TTC549 (cell line): ENCODE measurements at regions not wholly inside any gene's neighbourhood (a gene's known extent, or its start where the extent isn't known, plus 50 kb on each side); places are given as distances from the start of the nearest gene placed in this dataset.

ENCODE experiments used
- FAIRE-seq: peaks from 2 replicates; lab custom pipeline; 2012; peaks lifted over from hg19 to GRCh38; lab: Jason Lieb, UNC

- no peak for FAIRE-seq
Observed at GRCh38 chr6:165985806-165986299, 181.8 kb downstream of the TBXT start.

- FAIRE-seq, result no peak
Observed at GRCh38 chr6:165985281-165985805, 182.3 kb downstream of the TBXT start.

GRCh38 chr6:165984729-165985275, 182.8 kb downstream of the TBXT start:
- FAIRE-seq, result no peak

GRCh38 chr6:165983112-165984072, 184.3 kb downstream of the TBXT start:
- no peak for FAIRE-seq

- FAIRE-seq, result no peak
Observed at GRCh38 chr6:165978476-165978875, 189.2 kb downstream of the TBXT start.

- no peak for FAIRE-seq
Observed at GRCh38 chr6:165976684-165977083, 191.0 kb downstream of the TBXT start.

GRCh38 chr6:165974817-165975216, 192.8 kb downstream of the TBXT start:
- FAIRE-seq, result no peak

- FAIRE-seq, result no peak
Observed at GRCh38 chr6:165973473-165973872, 194.2 kb downstream of the TBXT start.

- no peak for FAIRE-seq
Observed at GRCh38 chr6:165972139-165972802, 195.4 kb downstream of the TBXT start.

- no peak for FAIRE-seq
Observed at GRCh38 chr6:165971202-165971601, 196.4 kb downstream of the TBXT start.

- FAIRE-seq, result no peak
Observed at GRCh38 chr6:165970001-165970400, 197.7 kb downstream of the TBXT start.

GRCh38 chr6:165969184-165969583, 198.5 kb downstream of the TBXT start:
- FAIRE-seq, result no peak

GRCh38 chr6:165968408-165968807, 199.2 kb downstream of the TBXT start:
- no peak for FAIRE-seq

GRCh38 chr6:165967810-165968407, 199.7 kb downstream of the TBXT start:
- FAIRE-seq, result no peak

- no peak for FAIRE-seq
Observed at GRCh38 chr6:165963750-165964149, 203.9 kb downstream of the TBXT start.

GRCh38 chr6:165962366-165962765, 205.3 kb downstream of the TBXT start:
- FAIRE-seq, result no peak

- FAIRE-seq, result no peak
Observed at GRCh38 chr6:165961233-165961632, 206.4 kb downstream of the TBXT start.

- FAIRE-seq, result no peak
Observed at GRCh38 chr6:165960695-165961094, 207.0 kb downstream of the TBXT start.

- no peak for FAIRE-seq
Observed at GRCh38 chr6:165959627-165960026, 208.0 kb downstream of the TBXT start.

GRCh38 chr6:165956874-165957273, 210.8 kb downstream of the TBXT start:
- no peak for FAIRE-seq

GRCh38 chr6:165952514-165952913, 215.1 kb downstream of the TBXT start:
- FAIRE-seq, result no peak

GRCh38 chr6:165950316-165950715, 217.3 kb downstream of the TBXT start:
- no peak for FAIRE-seq
